ENCODE measurements at regions not wholly inside any gene's neighbourhood (a gene's known extent, or its start where the extent isn't known, plus 50 kb on each side); places are given as distances from the start of the nearest gene placed in this dataset.

DNA sequence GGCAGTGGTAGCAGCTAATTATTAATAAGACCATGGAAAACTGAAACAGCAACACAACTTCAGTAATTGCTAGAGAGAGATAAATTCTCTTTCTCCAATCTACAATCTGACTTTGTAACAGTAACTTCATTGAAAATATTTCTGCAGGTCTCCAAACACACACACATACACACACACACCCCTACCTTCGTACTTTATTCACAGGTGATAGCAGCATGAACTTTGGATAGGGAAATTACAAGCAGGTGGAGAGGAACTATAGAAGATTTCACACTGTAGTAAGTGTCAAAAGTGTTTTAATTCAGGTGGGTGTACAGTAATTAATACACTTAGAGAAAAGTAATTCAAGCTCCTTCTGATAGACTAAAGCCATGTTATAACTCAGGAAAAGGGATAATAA is 587.5 kb downstream of the TUSC7 start:
- Histone ChIP-seq H3K27me3 (replicated peaks; ENCODE audit: insufficient read depth, low read length) (no peaks in the 10 kb centered on the region), H3K9me2 (replicated peaks; ENCODE audit: insufficient read depth, low read length) (no peaks in the 10 kb centered on the region), H3K36me3 (replicated peaks; ENCODE audit: insufficient read depth, low read length) (no peaks in the 10 kb centered on the region), H3K4me1 (ENCODE audit: low read length) (no peaks in the 10 kb centered on the region), H3K9ac (ENCODE audit: low read length) (no peak overlapping the region), H3F3A (ENCODE audit: insufficient read depth, low read length) (no peaks in the 10 kb centered on the region), H2AFZ (ENCODE audit: low read length) (no peak overlapping the region), H3K4me2 (ENCODE audit: low read depth, low read length) (no peak overlapping the region), H3K9me3 (replicated peaks; ENCODE audit: insufficient read depth, low read length) (no peaks in the 10 kb centered on the region), H3K4me3 (ENCODE audit: low read length) (no peak overlapping the region), H4K20me1 (ENCODE audit: insufficient read depth, low read length) (no peaks in the 10 kb centered on the region), H3K27ac (ENCODE audit: low read length) (no peak overlapping the region), H3K79me2 (ENCODE audit: low read length) (no peaks in the 10 kb centered on the region)
- TF ChIP-seq EZH2 (optimal IDR thresholded peaks at IDR 0.05; ENCODE audit: low read depth, low read length) = no peak
- TF ChIP-seq EZH2phosphoT487 (IDR thresholded peaks at IDR 0.05; ENCODE audit: low read length) = no peak
- TF ChIP-seq, protein P1, sequence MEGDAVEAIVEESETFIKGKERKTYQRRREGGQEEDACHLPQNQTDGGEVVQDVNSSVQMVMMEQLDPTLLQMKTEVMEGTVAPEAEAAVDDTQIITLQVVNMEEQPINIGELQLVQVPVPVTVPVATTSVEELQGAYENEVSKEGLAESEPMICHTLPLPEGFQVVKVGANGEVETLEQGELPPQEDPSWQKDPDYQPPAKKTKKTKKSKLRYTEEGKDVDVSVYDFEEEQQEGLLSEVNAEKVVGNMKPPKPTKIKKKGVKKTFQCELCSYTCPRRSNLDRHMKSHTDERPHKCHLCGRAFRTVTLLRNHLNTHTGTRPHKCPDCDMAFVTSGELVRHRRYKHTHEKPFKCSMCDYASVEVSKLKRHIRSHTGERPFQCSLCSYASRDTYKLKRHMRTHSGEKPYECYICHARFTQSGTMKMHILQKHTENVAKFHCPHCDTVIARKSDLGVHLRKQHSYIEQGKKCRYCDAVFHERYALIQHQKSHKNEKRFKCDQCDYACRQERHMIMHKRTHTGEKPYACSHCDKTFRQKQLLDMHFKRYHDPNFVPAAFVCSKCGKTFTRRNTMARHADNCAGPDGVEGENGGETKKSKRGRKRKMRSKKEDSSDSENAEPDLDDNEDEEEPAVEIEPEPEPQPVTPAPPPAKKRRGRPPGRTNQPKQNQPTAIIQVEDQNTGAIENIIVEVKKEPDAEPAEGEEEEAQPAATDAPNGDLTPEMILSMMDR (IDR thresholded peaks at IDR 0.05; ENCODE audit: low read length) = no peak
- no peak for DNase-seq

DNA sequence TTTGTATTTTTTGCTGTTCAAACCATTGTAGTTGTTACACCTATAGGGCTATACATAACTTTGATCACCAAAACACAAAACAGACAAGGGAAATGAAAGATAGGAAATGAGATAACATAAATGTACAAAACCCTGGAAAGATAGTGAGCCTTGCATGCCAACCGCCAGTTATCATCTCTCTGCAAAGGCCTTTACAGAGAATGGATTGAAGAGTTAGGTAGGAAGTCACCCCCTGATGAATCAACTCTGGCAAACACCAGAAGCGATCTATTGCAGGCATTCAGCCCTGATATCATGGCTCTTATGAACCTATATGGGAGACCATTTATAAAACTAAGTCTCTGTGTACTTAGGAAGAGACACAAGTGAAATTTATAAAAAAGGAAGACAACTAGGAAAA is 588.0 kb downstream of the TUSC7 start:
- Histone ChIP-seq H3K27me3 (replicated peaks; ENCODE audit: insufficient read depth, low read length) (no peaks in the 10 kb centered on the region), H3K4me2 (ENCODE audit: low read depth, low read length) (no peak overlapping the region), H3K79me2 (ENCODE audit: low read length) (no peaks in the 10 kb centered on the region), H3K27ac (ENCODE audit: low read length) (no peak overlapping the region), H3K9me2 (replicated peaks; ENCODE audit: insufficient read depth, low read length) (no peaks in the 10 kb centered on the region), H3K36me3 (replicated peaks; ENCODE audit: insufficient read depth, low read length) (no peaks in the 10 kb centered on the region), H3K4me3 (ENCODE audit: low read length) (no peak overlapping the region), H3K9ac (ENCODE audit: low read length) (no peak overlapping the region), H3F3A (ENCODE audit: insufficient read depth, low read length) (no peaks in the 10 kb centered on the region), H2AFZ (ENCODE audit: low read length) (no peak overlapping the region), H4K20me1 (ENCODE audit: insufficient read depth, low read length) (no peaks in the 10 kb centered on the region), H3K9me3 (replicated peaks; ENCODE audit: insufficient read depth, low read length) (no peaks in the 10 kb centered on the region), H3K4me1 (ENCODE audit: low read length) (no peaks in the 10 kb centered on the region)
- DNase-seq = no peak
- TF ChIP-seq EZH2phosphoT487 (IDR thresholded peaks at IDR 0.05; ENCODE audit: low read length) = no peak
- TF ChIP-seq EZH2 (optimal IDR thresholded peaks at IDR 0.05; ENCODE audit: low read depth, low read length) = no peak
- TF ChIP-seq, protein P1 (IDR thresholded peaks at IDR 0.05; ENCODE audit: low read length) = no peak

DNA sequence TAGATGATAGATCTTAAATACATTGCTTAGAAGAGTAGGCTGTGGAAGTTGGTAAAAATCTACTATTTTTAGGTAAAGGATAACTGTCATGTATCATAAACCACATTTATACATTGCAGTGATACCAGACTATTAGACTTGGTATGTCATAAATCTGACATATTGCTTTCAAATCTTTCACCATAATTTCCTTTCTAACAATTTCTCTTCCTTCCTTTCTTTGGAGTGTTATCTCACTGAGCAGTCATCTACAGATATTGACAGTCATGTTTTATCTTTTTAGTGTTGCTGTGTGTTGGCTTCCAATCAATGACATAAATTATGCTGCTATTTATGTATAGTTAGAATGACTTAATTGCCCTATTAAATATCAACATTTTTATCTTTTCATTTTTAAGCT is 588.7 kb downstream of the TUSC7 start:
- Histone ChIP-seq H3K4me2 (ENCODE audit: low read depth, low read length) (no peak overlapping the region), H3K27ac (ENCODE audit: low read length) (no peak overlapping the region), H3K9me3 (replicated peaks; ENCODE audit: insufficient read depth, low read length) (no peaks in the 10 kb centered on the region), H4K20me1 (ENCODE audit: insufficient read depth, low read length) (no peaks in the 10 kb centered on the region), H3K4me1 (ENCODE audit: low read length) (no peaks in the 10 kb centered on the region), H3K79me2 (ENCODE audit: low read length) (no peaks in the 10 kb centered on the region), H2AFZ (ENCODE audit: low read length) (no peak overlapping the region), H3F3A (ENCODE audit: insufficient read depth, low read length) (no peaks in the 10 kb centered on the region), H3K4me3 (ENCODE audit: low read length) (no peak overlapping the region), H3K9me2 (replicated peaks; ENCODE audit: insufficient read depth, low read length) (no peaks in the 10 kb centered on the region), H3K9ac (ENCODE audit: low read length) (no peak overlapping the region), H3K27me3 (replicated peaks; ENCODE audit: insufficient read depth, low read length) (no peaks in the 10 kb centered on the region), H3K36me3 (replicated peaks; ENCODE audit: insufficient read depth, low read length) (no peaks in the 10 kb centered on the region)
- no peak for DNase-seq
- TF ChIP-seq, protein P1 (IDR thresholded peaks at IDR 0.05; ENCODE audit: low read length) = no peak
- TF ChIP-seq EZH2phosphoT487 (IDR thresholded peaks at IDR 0.05; ENCODE audit: low read length) = no peak
- TF ChIP-seq EZH2 (optimal IDR thresholded peaks at IDR 0.05; ENCODE audit: low read depth, low read length) = no peak

Data from MM.1S (cell line).